B cell (primary cell): ENCODE measurements at regions not wholly inside any gene's neighbourhood (a gene's known extent, or its start where the extent isn't known, plus 50 kb on each side); places are given as distances from the start of the nearest gene placed in this dataset.

ENCODE experiments used
- EZH2 ChIP-seq: IDR thresholded peaks from 2 replicates; pipeline ENCODE4 v1.6.1; 2012; ENCODE audit warnings: borderline replicate concordance, low read depth, mild to moderate bottlenecking, moderate library complexity, low read length; ENCODE audit not compliant: insufficient read depth, poor library complexity, severe bottlenecking
- TF ChIP-seq, protein P1 (sequence below): fragments of 200-600 bp; IDR thresholded peaks from one replicate; pipeline ENCODE4 v1.8.0; 2022; ENCODE audit warnings: antibody characterized with exemption, mild to moderate bottlenecking

DNA sequence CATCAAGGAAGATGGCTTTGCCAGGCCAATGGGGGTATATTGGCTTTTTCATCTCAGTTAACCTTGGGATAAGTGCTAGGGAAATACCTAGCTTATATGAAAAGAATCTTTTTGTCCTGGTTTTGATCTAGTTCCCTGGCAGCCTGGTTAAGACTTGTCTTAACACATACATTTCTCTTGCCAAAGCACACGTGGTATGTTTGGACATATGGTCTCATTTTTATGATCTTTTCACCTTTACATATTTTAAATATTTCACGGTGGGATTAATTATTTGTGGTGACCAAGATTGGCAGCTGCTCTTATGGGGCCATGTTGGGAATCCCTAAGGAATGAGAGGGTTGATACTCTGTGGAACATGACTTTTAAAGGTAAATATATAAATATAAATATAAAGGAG is 312.5 kb downstream of the NPR3 start:
- TF ChIP-seq, protein P1, sequence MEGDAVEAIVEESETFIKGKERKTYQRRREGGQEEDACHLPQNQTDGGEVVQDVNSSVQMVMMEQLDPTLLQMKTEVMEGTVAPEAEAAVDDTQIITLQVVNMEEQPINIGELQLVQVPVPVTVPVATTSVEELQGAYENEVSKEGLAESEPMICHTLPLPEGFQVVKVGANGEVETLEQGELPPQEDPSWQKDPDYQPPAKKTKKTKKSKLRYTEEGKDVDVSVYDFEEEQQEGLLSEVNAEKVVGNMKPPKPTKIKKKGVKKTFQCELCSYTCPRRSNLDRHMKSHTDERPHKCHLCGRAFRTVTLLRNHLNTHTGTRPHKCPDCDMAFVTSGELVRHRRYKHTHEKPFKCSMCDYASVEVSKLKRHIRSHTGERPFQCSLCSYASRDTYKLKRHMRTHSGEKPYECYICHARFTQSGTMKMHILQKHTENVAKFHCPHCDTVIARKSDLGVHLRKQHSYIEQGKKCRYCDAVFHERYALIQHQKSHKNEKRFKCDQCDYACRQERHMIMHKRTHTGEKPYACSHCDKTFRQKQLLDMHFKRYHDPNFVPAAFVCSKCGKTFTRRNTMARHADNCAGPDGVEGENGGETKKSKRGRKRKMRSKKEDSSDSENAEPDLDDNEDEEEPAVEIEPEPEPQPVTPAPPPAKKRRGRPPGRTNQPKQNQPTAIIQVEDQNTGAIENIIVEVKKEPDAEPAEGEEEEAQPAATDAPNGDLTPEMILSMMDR = no peak
- no peak for TF ChIP-seq EZH2
